Daoy (cell line): ENCODE measurements at regions not wholly inside any gene's neighbourhood (a gene's known extent, or its start where the extent isn't known, plus 50 kb on each side); places are given as distances from the start of the nearest gene placed in this dataset.
"Not testable (repeated sequence)": the region's sequence is repeated elsewhere in the genome, so short reads cannot be mapped to it uniquely, and the experiment has no call there.

ENCODE experiments used
- DNase-seq: peaks from one replicate; pipeline ENCODE4 v3.0.0-alpha.2; 2015; ENCODE audit warnings: low read depth

GRCh38 chr1:171397851-171398469 is 84.0 kb downstream of the FMO4 start:
- no peak for DNase-seq

- DNase-seq = peak; percentile 63
Observed at GRCh38 chr1:171403393-171403792, 81.9 kb upstream of the PRRC2C start.

- DNase-seq = no peak
Observed at GRCh38 chr1:171405391-171405714, 80.0 kb upstream of the PRRC2C start.

- not testable (repeated sequence) for DNase-seq
Observed at GRCh38 chr1:171413557-171413956, 71.8 kb upstream of the PRRC2C start.

- no peak for DNase-seq
Observed at GRCh38 chr1:171418546-171418945, 66.8 kb upstream of the PRRC2C start.

GRCh38 chr1:171420810-171421209 is 64.5 kb upstream of the PRRC2C start:
- no peak for DNase-seq

GRCh38 chr1:171421413-171422020 is 63.8 kb upstream of the PRRC2C start:
- no peak for DNase-seq

- no peak for DNase-seq
Observed at GRCh38 chr1:171422511-171422910, 62.8 kb upstream of the PRRC2C start.

- DNase-seq = no peak
Observed at GRCh38 chr1:171424494-171424893, 60.8 kb upstream of the PRRC2C start.

GRCh38 chr1:171426645-171427044 is 58.7 kb upstream of the PRRC2C start:
- no peak for DNase-seq

- no peak for DNase-seq
Observed at GRCh38 chr1:171427852-171428471, 57.4 kb upstream of the PRRC2C start.

- no peak for DNase-seq
Observed at GRCh38 chr1:171429137-171429536, 56.2 kb upstream of the PRRC2C start.

GRCh38 chr1:171431994-171432393 is 53.3 kb upstream of the PRRC2C start:
- no peak for DNase-seq

- no peak for DNase-seq
Observed at GRCh38 chr1:171432473-171432872, 52.9 kb upstream of the PRRC2C start.

GRCh38 chr1:171433451-171433850 is 51.9 kb upstream of the PRRC2C start:
- peak; percentile 85 for DNase-seq

- DNase-seq = peak; percentile 80
Observed at GRCh38 chr1:171434717-171435346, 50.5 kb upstream of the PRRC2C start.
